H1 (cell line): ENCODE measurements at regions not wholly inside any gene's neighbourhood (a gene's known extent, or its start where the extent isn't known, plus 50 kb on each side); places are given as distances from the start of the nearest gene placed in this dataset.

Experiments
- CREB1 ChIP-seq: IDR thresholded peaks from 2 replicates; pipeline ENCODE4 v1.6.1; 2012; ENCODE audit warnings: inconsistent platforms
- CTCF ChIP-seq, 3 experiments: IDR thresholded peaks; 1 replicate in 2 of 3; 2 replicates in 1 of 3; pipeline versions ENCODE4 v1.5.1 to v1.6.1; 2011; ENCODE audit warnings: low read length in 3 of 3, mild to moderate bottlenecking in 3 of 3, inconsistent platforms in 2 of 3, low read depth in 1 of 3, moderate library complexity in 1 of 3; ENCODE audit not compliant: insufficient read depth in 1 of 3; ENCODE audit errors: control extremely low read depth in 1 of 3
- EZH2 ChIP-seq: fragments of 200-600 bp; sonication (generic); IDR thresholded peaks from 2 replicates; pipeline ENCODE4 v1.7.1; 2012; ENCODE audit warnings: low read depth, mild to moderate bottlenecking, moderate library complexity, low read length, inconsistent platforms; ENCODE audit not compliant: severe bottlenecking
- JUND ChIP-seq: IDR thresholded peaks from 2 replicates; pipeline ENCODE4 v1.6.1; 2011; ENCODE audit warnings: mild to moderate bottlenecking, improper control_type of control experiment, low read length
- PHF8 ChIP-seq: fragments of 200-600 bp; sonication (generic); conservative IDR thresholded peaks from 2 replicates; pipeline ENCODE4 v1.7.1; 2012; ENCODE audit warnings: low read depth, mild to moderate bottlenecking, inconsistent platforms, low read length, moderate library complexity
- POLR2A ChIP-seq, 2 experiments: IDR thresholded peaks; 1 replicate in 1 of 2; 2 replicates in 1 of 2; pipeline ENCODE4 v1.6.1; 2011; ENCODE audit warnings: low read depth in 2 of 2, low read length in 2 of 2, mild to moderate bottlenecking in 2 of 2; ENCODE audit errors: control extremely low read depth in 1 of 2
- RAD21 ChIP-seq, 2 experiments: IDR thresholded peaks in 1 of 2; conservative IDR thresholded peaks in 1 of 2; 2 replicates each; pipeline ENCODE4 v1.6.1; 2011; ENCODE audit warnings: low read depth in 2 of 2, low read length in 2 of 2, improper control_type of control experiment in 1 of 2, inconsistent platforms in 1 of 2, mild to moderate bottlenecking in 1 of 2, moderate library complexity in 1 of 2
- RFX5 ChIP-seq: IDR thresholded peaks from 2 replicates; pipeline ENCODE4 v1.6.1; 2011; ENCODE audit warnings: low read depth, low read length, improper control_type of control experiment, borderline replicate concordance
- RXRA ChIP-seq: IDR thresholded peaks from 2 replicates; pipeline ENCODE4 v1.6.1; 2011; ENCODE audit warnings: low read depth, mild to moderate bottlenecking, low read length, moderate library complexity; ENCODE audit not compliant: insufficient read depth
- TF ChIP-seq, protein P1 (sequence below): IDR thresholded peaks from 2 replicates; pipeline ENCODE4 v1.6.1; 2011; ENCODE audit warnings: low read length, improper control_type of control experiment

- no peak for TF ChIP-seq RFX5
- TF ChIP-seq CTCF (IDR thresholded peaks at IDR 0.05; ENCODE audit: control extremely low read depth in 1 of 3, insufficient read depth in 1 of 3, low read depth in 1 of 3, low read length in 3 of 3), result no peak
- TF ChIP-seq POLR2A (IDR thresholded peaks at IDR 0.05; ENCODE audit: control extremely low read depth in 1 of 2, low read depth in 2 of 2, low read length in 2 of 2), result no peak
- TF ChIP-seq EZH2, result no peak
- TF ChIP-seq RXRA, result no peak
- no peak for TF ChIP-seq RAD21 (IDR thresholded peaks at IDR 0.05 in 1 of 2, conservative IDR thresholded peaks at IDR 0.05 in 1 of 2; ENCODE audit: low read depth in 2 of 2, low read length in 2 of 2)
- TF ChIP-seq PHF8, result no peak
- TF ChIP-seq CREB1, result no peak
- TF ChIP-seq, protein P1, sequence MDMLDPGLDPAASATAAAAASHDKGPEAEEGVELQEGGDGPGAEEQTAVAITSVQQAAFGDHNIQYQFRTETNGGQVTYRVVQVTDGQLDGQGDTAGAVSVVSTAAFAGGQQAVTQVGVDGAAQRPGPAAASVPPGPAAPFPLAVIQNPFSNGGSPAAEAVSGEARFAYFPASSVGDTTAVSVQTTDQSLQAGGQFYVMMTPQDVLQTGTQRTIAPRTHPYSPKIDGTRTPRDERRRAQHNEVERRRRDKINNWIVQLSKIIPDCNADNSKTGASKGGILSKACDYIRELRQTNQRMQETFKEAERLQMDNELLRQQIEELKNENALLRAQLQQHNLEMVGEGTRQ, result no peak
- TF ChIP-seq JUND, result no peak
Observed at GRCh38 chr12:63056649-63057048, 94.4 kb downstream of the AVPR1A start.
